ENCODE measurements at regions not wholly inside any gene's neighbourhood (a gene's known extent, or its start where the extent isn't known, plus 50 kb on each side); places are given as distances from the start of the nearest gene placed in this dataset.

DNA sequence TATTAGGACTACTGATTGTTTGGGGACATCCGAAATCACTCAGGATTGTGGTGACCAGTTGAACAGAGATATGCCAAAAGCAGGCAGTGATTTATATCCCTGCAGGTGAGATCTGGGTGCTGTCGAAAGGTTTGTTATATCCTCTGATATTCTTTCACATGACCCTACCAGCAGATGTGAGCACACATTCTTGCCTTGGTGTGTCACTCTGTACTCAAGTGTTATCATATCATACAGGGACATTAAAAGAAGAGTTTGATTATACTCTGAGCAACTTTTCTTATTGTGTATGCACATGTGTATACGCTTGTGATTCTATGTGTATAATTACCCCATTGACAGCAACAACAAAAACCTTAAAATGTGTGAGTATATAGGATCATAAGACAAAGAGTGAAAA, 381.2 kb upstream of the IGFBP7 start:
- Histone ChIP-seq H3K4me3 (replicated peaks in 1 of 3; ENCODE audit: insufficient read depth in 1 of 3, low read depth in 1 of 3, low read length in 3 of 3) (no peak overlapping the region), H3K4me1 (ENCODE audit: control insufficient read depth, extremely low read depth, insufficient read depth, low read length) (no peaks in the 10 kb centered on the region), H3K9ac (replicated peaks; ENCODE audit: extremely low read depth, insufficient read depth, low read length) (no peak overlapping the region), H3K9me1 (replicated peaks; ENCODE audit: control insufficient read depth, extremely low read depth, insufficient read depth, low read length) (no peaks in the 10 kb centered on the region), H3K79me2 (ENCODE audit: control insufficient read depth, insufficient read depth, low read length) (no peaks in the 10 kb centered on the region), H3K36me3 (ENCODE audit: control insufficient read depth in 2 of 2, extremely low read depth in 1 of 2, insufficient read depth in 2 of 2, low read length in 2 of 2) (no peaks in the 10 kb centered on the region), H3K27me3 (ENCODE audit: control insufficient read depth in 2 of 2, insufficient read depth in 2 of 2, low read length in 2 of 2) (no peaks in the 10 kb centered on the region), H2AFZ (ENCODE audit: low read depth, low read length) (no peak overlapping the region), H4K20me1 (replicated peaks; ENCODE audit: control insufficient read depth, extremely low read depth, insufficient read depth, low read length) (no peaks in the 10 kb centered on the region), H3K9me3 (replicated peaks; ENCODE audit: control insufficient read depth, insufficient read depth, low read length) (no peaks in the 10 kb centered on the region), H3K27ac (ENCODE audit: insufficient read depth, low read depth, low read length) (no peak overlapping the region), H3K4me2 (ENCODE audit: insufficient read depth, low read length) (no peak overlapping the region)
- BruUV-seq (replicated peaks) = no TSS peak
- TF ChIP-seq FOS (IDR thresholded peaks at IDR 0.05; ENCODE audit: borderline replicate concordance, insufficient read depth, low read length) = no peak
- no peak for TF ChIP-seq POLR2A (IDR thresholded peaks at IDR 0.05; ENCODE audit: low read depth, low read length)
- no peak for TF ChIP-seq MYC (IDR thresholded peaks at IDR 0.05; ENCODE audit: low read depth, low read length)
- TF ChIP-seq EZH2 (IDR thresholded peaks at IDR 0.05; ENCODE audit: borderline replicate concordance, low read depth, low read length, severe bottlenecking) = no peak
- TF ChIP-seq, protein P1, sequence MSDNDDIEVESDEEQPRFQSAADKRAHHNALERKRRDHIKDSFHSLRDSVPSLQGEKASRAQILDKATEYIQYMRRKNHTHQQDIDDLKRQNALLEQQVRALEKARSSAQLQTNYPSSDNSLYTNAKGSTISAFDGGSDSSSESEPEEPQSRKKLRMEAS (IDR thresholded peaks at IDR 0.05; ENCODE audit: insufficient read depth, insufficient read length) = no peak
- dilution Hi-C loops (cut with MboI; ENCODE audit: extremely low pct_ligation_motif_present, low sequenced_read_pairs) (no loop called here), intact Hi-C loops (cut with micrococcal nuclease) (no loop called here)
- FAIRE-seq (no peak), DNase-seq (ENCODE audit: low read depth, low spot score) (no peak)
- CTCF ChIA-PET = no interaction called here
- POLR2A ChIA-PET = no interaction called here

DNA sequence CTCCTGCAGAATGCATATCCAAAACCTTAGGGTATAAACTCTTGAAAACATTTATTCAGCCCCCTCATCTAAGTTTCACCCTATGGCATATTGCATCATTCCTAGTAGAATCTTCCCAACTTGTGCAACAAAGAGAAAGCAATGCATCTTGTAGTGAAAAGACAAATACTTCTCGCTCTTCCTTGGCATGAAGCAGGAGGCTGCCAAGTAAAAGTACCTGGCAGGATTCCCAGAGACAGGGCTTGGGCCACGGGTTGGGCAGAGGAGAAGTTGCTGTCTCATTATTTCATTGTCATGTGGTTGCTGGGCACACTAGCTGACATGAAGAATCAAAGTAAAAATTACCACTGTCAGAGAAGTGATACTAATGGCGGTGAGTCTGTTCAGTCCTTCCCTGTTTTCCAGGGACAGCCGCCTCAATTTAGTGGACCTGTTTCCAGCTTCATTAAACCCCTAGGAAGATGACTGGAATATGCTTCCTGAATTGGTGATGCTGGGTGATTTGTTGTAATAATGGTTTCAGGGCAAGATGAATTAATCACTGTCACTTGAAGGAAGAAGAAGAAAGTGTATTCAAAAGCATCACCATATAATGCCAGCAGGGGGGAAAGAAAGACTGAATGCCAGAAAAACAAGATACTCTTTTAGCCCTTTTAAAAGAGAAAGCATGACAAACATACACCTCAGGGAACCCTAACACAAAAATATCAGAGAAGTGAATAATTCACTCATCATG, 380.5 kb upstream of the IGFBP7 start:
- Histone ChIP-seq H2AFZ (ENCODE audit: low read depth, low read length) (no peak overlapping the region), H3K27me3 (ENCODE audit: control insufficient read depth in 2 of 2, insufficient read depth in 2 of 2, low read length in 2 of 2) (no peaks in the 10 kb centered on the region), H3K4me3 (replicated peaks in 1 of 3; ENCODE audit: insufficient read depth in 1 of 3, low read depth in 1 of 3, low read length in 3 of 3) (no peak overlapping the region), H3K27ac (ENCODE audit: insufficient read depth, low read depth, low read length) (no peak overlapping the region), H3K4me2 (ENCODE audit: insufficient read depth, low read length) (no peak overlapping the region), H3K9me1 (replicated peaks; ENCODE audit: control insufficient read depth, extremely low read depth, insufficient read depth, low read length) (no peaks in the 10 kb centered on the region), H3K4me1 (ENCODE audit: control insufficient read depth, extremely low read depth, insufficient read depth, low read length) (no peaks in the 10 kb centered on the region), H4K20me1 (replicated peaks; ENCODE audit: control insufficient read depth, extremely low read depth, insufficient read depth, low read length) (no peaks in the 10 kb centered on the region), H3K9me3 (replicated peaks; ENCODE audit: control insufficient read depth, insufficient read depth, low read length) (no peaks in the 10 kb centered on the region), H3K9ac (replicated peaks; ENCODE audit: extremely low read depth, insufficient read depth, low read length) (no peak overlapping the region), H3K36me3 (ENCODE audit: control insufficient read depth in 2 of 2, extremely low read depth in 1 of 2, insufficient read depth in 2 of 2, low read length in 2 of 2) (no peaks in the 10 kb centered on the region), H3K79me2 (ENCODE audit: control insufficient read depth, insufficient read depth, low read length) (no peaks in the 10 kb centered on the region)
- DNase-seq (ENCODE audit: low read depth, low spot score) (no peak), FAIRE-seq (no peak)
- ChIA-PET CTCF (no interaction called here), POLR2A (no interaction called here)
- dilution Hi-C loops (cut with MboI; ENCODE audit: extremely low pct_ligation_motif_present, low sequenced_read_pairs) (no loop called here), intact Hi-C loops (cut with micrococcal nuclease) (no loop called here)
- BruUV-seq (replicated peaks) = no TSS peak
- TF ChIP-seq EZH2 (IDR thresholded peaks at IDR 0.05; ENCODE audit: borderline replicate concordance, low read depth, low read length, severe bottlenecking) = no peak
- TF ChIP-seq, protein P2, sequence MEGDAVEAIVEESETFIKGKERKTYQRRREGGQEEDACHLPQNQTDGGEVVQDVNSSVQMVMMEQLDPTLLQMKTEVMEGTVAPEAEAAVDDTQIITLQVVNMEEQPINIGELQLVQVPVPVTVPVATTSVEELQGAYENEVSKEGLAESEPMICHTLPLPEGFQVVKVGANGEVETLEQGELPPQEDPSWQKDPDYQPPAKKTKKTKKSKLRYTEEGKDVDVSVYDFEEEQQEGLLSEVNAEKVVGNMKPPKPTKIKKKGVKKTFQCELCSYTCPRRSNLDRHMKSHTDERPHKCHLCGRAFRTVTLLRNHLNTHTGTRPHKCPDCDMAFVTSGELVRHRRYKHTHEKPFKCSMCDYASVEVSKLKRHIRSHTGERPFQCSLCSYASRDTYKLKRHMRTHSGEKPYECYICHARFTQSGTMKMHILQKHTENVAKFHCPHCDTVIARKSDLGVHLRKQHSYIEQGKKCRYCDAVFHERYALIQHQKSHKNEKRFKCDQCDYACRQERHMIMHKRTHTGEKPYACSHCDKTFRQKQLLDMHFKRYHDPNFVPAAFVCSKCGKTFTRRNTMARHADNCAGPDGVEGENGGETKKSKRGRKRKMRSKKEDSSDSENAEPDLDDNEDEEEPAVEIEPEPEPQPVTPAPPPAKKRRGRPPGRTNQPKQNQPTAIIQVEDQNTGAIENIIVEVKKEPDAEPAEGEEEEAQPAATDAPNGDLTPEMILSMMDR (IDR thresholded peaks at IDR 0.05; ENCODE audit: extremely low read depth in 1 of 2, insufficient read depth in 1 of 2, low read depth in 1 of 2, low read length in 2 of 2) = no peak
- TF ChIP-seq JUN (IDR thresholded peaks at IDR 0.05; ENCODE audit: borderline replicate concordance, insufficient read depth, insufficient read length, low read depth) = no peak
- no peak for TF ChIP-seq MYC (IDR thresholded peaks at IDR 0.05; ENCODE audit: low read depth, low read length)
- TF ChIP-seq FOS (IDR thresholded peaks at IDR 0.05; ENCODE audit: borderline replicate concordance, insufficient read depth, low read length) = no peak
- TF ChIP-seq, protein P1 (IDR thresholded peaks at IDR 0.05; ENCODE audit: insufficient read depth, insufficient read length) = no peak
- TF ChIP-seq GATA2 (IDR thresholded peaks at IDR 0.05; ENCODE audit: insufficient read depth, insufficient read length, low read depth, low read length) = no peak
- TF ChIP-seq POLR2A (IDR thresholded peaks at IDR 0.05; ENCODE audit: low read depth, low read length) = no peak
- TF ChIP-seq POLR2AphosphoS5 (IDR thresholded peaks at IDR 0.05; ENCODE audit: insufficient read depth, low read depth, low read length) = no peak

All from endothelial cell of umbilical vein (primary cell).